ENCODE measurements at regions not wholly inside any gene's neighbourhood (a gene's known extent, or its start where the extent isn't known, plus 50 kb on each side); places are given as distances from the start of the nearest gene placed in this dataset.

DNA sequence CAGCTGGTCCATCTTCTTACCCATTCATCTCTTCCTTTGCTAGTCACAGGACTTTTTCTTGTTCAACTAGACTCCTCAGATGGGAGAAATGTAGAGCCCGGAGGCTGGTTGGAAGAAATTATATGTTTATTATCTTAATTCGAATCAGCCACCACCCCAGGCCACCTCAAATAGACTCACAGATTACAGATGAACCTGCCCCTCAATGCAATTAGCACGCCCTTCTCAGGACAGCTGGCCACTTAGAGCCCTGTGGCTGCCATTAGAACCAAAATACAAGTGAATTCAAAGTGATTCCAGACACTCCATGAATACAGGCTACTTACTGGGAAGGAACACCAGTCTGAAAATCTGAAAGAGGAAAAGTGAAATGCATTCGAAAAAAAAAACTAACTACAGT lies 176.4 kb downstream of the MAFB start:
- Histone ChIP-seq H3K4me2 (ENCODE audit: low read length) (no peak overlapping the region), H3K4me1 (ENCODE audit: low read length) (no peaks in the 10 kb centered on the region), H3K27ac (ENCODE audit: low read length) (no peak overlapping the region), H4K20me1 (ENCODE audit: insufficient read depth, low read length) (no peaks in the 10 kb centered on the region), H3K4me3 (ENCODE audit: low read length) (no peak overlapping the region), H3K27me3 (ENCODE audit: low read depth, low read length) (peaks cover 9% of the 10 kb centered on the region; the same call in 1 of the 2 replicates), H3K79me2 (ENCODE audit: low read length) (no peaks in the 10 kb centered on the region), H3K9me3 (ENCODE audit: insufficient read depth, low read length) (no peaks in the 10 kb centered on the region), H3K9ac (ENCODE audit: low read length) (no peak overlapping the region), H2AFZ (ENCODE audit: low read depth, low read length) (no peak overlapping the region), H3K36me3 (replicated peaks; ENCODE audit: low read depth, low read length) (no peaks in the 10 kb centered on the region)
- no peak for TF ChIP-seq EZH2phosphoT487 (IDR thresholded peaks at IDR 0.05; ENCODE audit: low read depth)
- TF ChIP-seq, protein P1, sequence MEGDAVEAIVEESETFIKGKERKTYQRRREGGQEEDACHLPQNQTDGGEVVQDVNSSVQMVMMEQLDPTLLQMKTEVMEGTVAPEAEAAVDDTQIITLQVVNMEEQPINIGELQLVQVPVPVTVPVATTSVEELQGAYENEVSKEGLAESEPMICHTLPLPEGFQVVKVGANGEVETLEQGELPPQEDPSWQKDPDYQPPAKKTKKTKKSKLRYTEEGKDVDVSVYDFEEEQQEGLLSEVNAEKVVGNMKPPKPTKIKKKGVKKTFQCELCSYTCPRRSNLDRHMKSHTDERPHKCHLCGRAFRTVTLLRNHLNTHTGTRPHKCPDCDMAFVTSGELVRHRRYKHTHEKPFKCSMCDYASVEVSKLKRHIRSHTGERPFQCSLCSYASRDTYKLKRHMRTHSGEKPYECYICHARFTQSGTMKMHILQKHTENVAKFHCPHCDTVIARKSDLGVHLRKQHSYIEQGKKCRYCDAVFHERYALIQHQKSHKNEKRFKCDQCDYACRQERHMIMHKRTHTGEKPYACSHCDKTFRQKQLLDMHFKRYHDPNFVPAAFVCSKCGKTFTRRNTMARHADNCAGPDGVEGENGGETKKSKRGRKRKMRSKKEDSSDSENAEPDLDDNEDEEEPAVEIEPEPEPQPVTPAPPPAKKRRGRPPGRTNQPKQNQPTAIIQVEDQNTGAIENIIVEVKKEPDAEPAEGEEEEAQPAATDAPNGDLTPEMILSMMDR (IDR thresholded peaks at IDR 0.05; ENCODE audit: low read depth, low read length): no peak

DNA sequence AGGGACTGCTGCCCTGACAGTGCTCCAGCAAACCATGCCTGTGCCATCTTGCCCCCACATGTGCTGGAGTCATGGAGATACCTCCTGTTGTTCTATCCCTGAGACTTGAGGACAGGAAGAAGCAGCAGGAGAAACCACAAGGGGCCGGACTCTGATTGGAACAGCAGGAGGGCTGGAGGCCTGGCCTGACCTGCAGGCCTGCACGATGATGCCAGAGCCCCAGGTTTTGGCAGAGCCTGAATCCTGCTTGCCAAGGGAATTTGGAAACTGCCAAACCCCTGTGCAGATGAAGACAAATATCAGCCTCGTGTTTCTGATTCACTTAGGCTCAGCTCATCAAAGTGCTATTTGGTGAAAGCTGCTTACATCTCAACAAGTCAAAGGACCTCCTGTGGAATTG lies 177.6 kb downstream of the MAFB start:
- Histone ChIP-seq H3K27me3 (ENCODE audit: low read depth, low read length) (peaks cover 9% of the 10 kb centered on the region; the same call in 1 of the 2 replicates), H3K4me1 (ENCODE audit: low read length) (no peaks in the 10 kb centered on the region), H3K4me3 (ENCODE audit: low read length) (no peak overlapping the region), H3K9me3 (ENCODE audit: insufficient read depth, low read length) (no peaks in the 10 kb centered on the region), H4K20me1 (ENCODE audit: insufficient read depth, low read length) (no peaks in the 10 kb centered on the region), H3K36me3 (replicated peaks; ENCODE audit: low read depth, low read length) (no peaks in the 10 kb centered on the region), H2AFZ (ENCODE audit: low read depth, low read length) (no peak overlapping the region), H3K4me2 (ENCODE audit: low read length) (no peak overlapping the region), H3K27ac (ENCODE audit: low read length) (no peak overlapping the region), H3K79me2 (ENCODE audit: low read length) (no peaks in the 10 kb centered on the region), H3K9ac (ENCODE audit: low read length) (no peak overlapping the region)
- TF ChIP-seq, protein P1 (IDR thresholded peaks at IDR 0.05; ENCODE audit: low read depth, low read length): no peak
- no peak for TF ChIP-seq EZH2phosphoT487 (IDR thresholded peaks at IDR 0.05; ENCODE audit: low read depth)

DNA sequence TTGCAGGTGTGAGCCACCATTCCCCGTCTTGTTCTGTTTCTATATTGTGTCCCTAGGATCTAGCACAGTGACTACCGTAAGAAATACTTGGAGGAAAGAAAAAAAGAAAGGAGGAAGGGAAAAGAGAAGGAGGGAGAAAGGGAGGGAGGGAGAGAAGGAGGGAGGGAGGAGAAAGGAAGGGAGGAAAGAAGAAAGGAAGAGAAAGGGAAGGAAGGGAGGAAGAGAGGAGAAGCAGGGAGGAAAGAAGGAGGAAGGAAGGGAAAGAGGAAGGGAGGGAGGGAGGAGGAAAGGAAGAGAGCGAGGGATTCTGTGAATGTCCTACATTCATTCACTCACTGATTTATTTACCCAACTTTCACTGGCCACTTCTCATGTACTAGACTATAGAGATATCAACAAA lies 178.4 kb downstream of the MAFB start:
- TF ChIP-seq, protein P1 (IDR thresholded peaks at IDR 0.05; ENCODE audit: low read depth, low read length): no peak
- TF ChIP-seq EZH2phosphoT487 (IDR thresholded peaks at IDR 0.05; ENCODE audit: low read depth): no peak
- Histone ChIP-seq H3K79me2 (ENCODE audit: low read length) (no peaks in the 10 kb centered on the region), H2AFZ (ENCODE audit: low read depth, low read length) (no peak overlapping the region), H3K9ac (ENCODE audit: low read length) (no peak overlapping the region), H3K4me3 (ENCODE audit: low read length) (no peak overlapping the region), H3K4me2 (ENCODE audit: low read length) (no peak overlapping the region), H4K20me1 (ENCODE audit: insufficient read depth, low read length) (no peaks in the 10 kb centered on the region), H3K27ac (ENCODE audit: low read length) (no peak overlapping the region), H3K27me3 (ENCODE audit: low read depth, low read length) (peaks cover 9% of the 10 kb centered on the region; the same call in 1 of the 2 replicates), H3K9me3 (ENCODE audit: insufficient read depth, low read length) (no peaks in the 10 kb centered on the region), H3K36me3 (replicated peaks; ENCODE audit: low read depth, low read length) (no peaks in the 10 kb centered on the region), H3K4me1 (ENCODE audit: low read length) (no peaks in the 10 kb centered on the region)

- Histone ChIP-seq H3K4me2 (ENCODE audit: low read length) (no peak overlapping the region), H3K4me1 (ENCODE audit: low read length) (no peaks in the 10 kb centered on the region), H3K36me3 (replicated peaks; ENCODE audit: low read depth, low read length) (no peaks in the 10 kb centered on the region), H3K27ac (ENCODE audit: low read length) (no peak overlapping the region), H3K9me3 (ENCODE audit: insufficient read depth, low read length) (no peaks in the 10 kb centered on the region), H3K9ac (ENCODE audit: low read length) (no peak overlapping the region), H3K4me3 (ENCODE audit: low read length) (no peak overlapping the region), H2AFZ (ENCODE audit: low read depth, low read length) (no peak overlapping the region), H4K20me1 (ENCODE audit: insufficient read depth, low read length) (no peaks in the 10 kb centered on the region), H3K79me2 (ENCODE audit: low read length) (no peaks in the 10 kb centered on the region), H3K27me3 (ENCODE audit: low read depth, low read length) (peaks cover 9% of the 10 kb centered on the region; the same call in 1 of the 2 replicates)
- no peak for TF ChIP-seq EZH2phosphoT487 (IDR thresholded peaks at IDR 0.05; ENCODE audit: low read depth)
- TF ChIP-seq, protein P1 (IDR thresholded peaks at IDR 0.05; ENCODE audit: low read depth, low read length): no peak
Observed at GRCh38 chr20:40508821-40509220, 180.2 kb downstream of the MAFB start.
